Skin of body (tissue), 1 donor: ENCODE measurements at regions not wholly inside any gene's neighbourhood (a gene's known extent, or its start where the extent isn't known, plus 50 kb on each side); places are given as distances from the start of the nearest gene placed in this dataset.
A peak's percentile ranks its signal among the peaks of the same experiment; 100 is the strongest.
"Not testable (repeated sequence)": the region's sequence is repeated elsewhere in the genome, so short reads cannot be mapped to it uniquely, and the experiment has no call there.

Experiments
- DNase-seq: peaks from one replicate; lab custom pipeline; 2025; lab: John Stamatoyannopoulos, UW

GRCh38 chr2:198917275-198917674 is 540.5 kb downstream of the SATB2 start:
- DNase-seq = no peak

GRCh38 chr2:198916548-198917080 is 541.1 kb downstream of the SATB2 start:
- DNase-seq = no peak

- no peak for DNase-seq
Measured at GRCh38 chr2:198913394-198914152, 544.2 kb downstream of the SATB2 start.

- no peak for DNase-seq
Measured at GRCh38 chr2:198909525-198910267, 548.0 kb downstream of the SATB2 start.

GRCh38 chr2:198905881-198906612 is 551.7 kb downstream of the SATB2 start:
- no peak for DNase-seq

- DNase-seq = no peak
Measured at GRCh38 chr2:198901894-198902293, 555.8 kb downstream of the SATB2 start.

GRCh38 chr2:198900141-198900540 is 557.6 kb downstream of the SATB2 start:
- no peak for DNase-seq

GRCh38 chr2:198890490-198890889 is 567.2 kb downstream of the SATB2 start:
- no peak for DNase-seq

- no peak for DNase-seq
Measured at GRCh38 chr2:198883604-198884003, 574.1 kb downstream of the SATB2 start.

GRCh38 chr2:198880986-198881385 is 576.8 kb downstream of the SATB2 start:
- no peak for DNase-seq

- DNase-seq = no peak
Measured at GRCh38 chr2:198880421-198880820, 577.3 kb downstream of the SATB2 start.

GRCh38 chr2:198874472-198874858 is 583.3 kb downstream of the SATB2 start:
- no peak for DNase-seq

GRCh38 chr2:198873503-198874471 is 584.0 kb downstream of the SATB2 start:
- DNase-seq = peak; percentile 12

- DNase-seq = no peak
Measured at GRCh38 chr2:198863655-198864054, 594.1 kb downstream of the SATB2 start.

GRCh38 chr2:198861080-198861479 is 596.7 kb downstream of the SATB2 start:
- DNase-seq = no peak

- no peak for DNase-seq
Measured at GRCh38 chr2:198857246-198857645, 600.5 kb downstream of the SATB2 start.

GRCh38 chr2:198855746-198856145 is 602.0 kb downstream of the SATB2 start:
- not testable (repeated sequence) for DNase-seq

GRCh38 chr2:198852248-198852647 is 605.5 kb downstream of the SATB2 start:
- DNase-seq = no peak

- DNase-seq = no peak
Measured at GRCh38 chr2:198825534-198825933, 632.2 kb downstream of the SATB2 start.

- no peak for DNase-seq
Measured at GRCh38 chr2:198817536-198817935, 640.2 kb downstream of the SATB2 start.

- no peak for DNase-seq
Measured at GRCh38 chr2:198815626-198816025, 642.1 kb downstream of the SATB2 start.
